Astrocyte (in vitro differentiated cells and primary cell): ENCODE measurements at regions not wholly inside any gene's neighbourhood (a gene's known extent, or its start where the extent isn't known, plus 50 kb on each side); places are given as distances from the start of the nearest gene placed in this dataset.

Experiments used
- DNase-seq: peaks from one replicate; pipeline ENCODE4 v3.0.0-alpha.2; 2010; ENCODE audit warnings: low read depth
- FAIRE-seq: peaks from 2 replicates; lab custom pipeline; 2011; peaks lifted over from hg19 to GRCh38; lab: Jason Lieb, UNC
- H2AFZ ChIP-seq: 2 replicates; pipeline ENCODE4 v1.6.0; 2012; ENCODE audit warnings: low read depth, low read length, inconsistent platforms
- H3K27ac ChIP-seq: 2 replicates; pipeline ENCODE4 v1.5.1; 2011; ENCODE audit warnings: low read depth, low read length, inconsistent platforms
- H3K27me3 ChIP-seq: 2 replicates; pipeline ENCODE4 v1.6.0; 2011; ENCODE audit warnings: low read length, inconsistent platforms; ENCODE audit not compliant: insufficient read depth
- H3K36me3 ChIP-seq: 2 replicates; pipeline ENCODE4 v1.5.1; 2011; ENCODE audit warnings: low read length, inconsistent platforms; ENCODE audit not compliant: insufficient read depth
- H3K4me1 ChIP-seq: 2 replicates; pipeline ENCODE4 v1.5.1; 2011; ENCODE audit warnings: low read length, inconsistent platforms; ENCODE audit not compliant: insufficient read depth
- H3K4me2 ChIP-seq: 2 replicates; pipeline ENCODE4 v1.6.0; 2012; ENCODE audit warnings: low read length, inconsistent platforms
- H3K4me3 ChIP-seq: 2 replicates; pipeline ENCODE4 v1.5.1; 2011; ENCODE audit warnings: low read depth, mild to moderate bottlenecking, low read length, inconsistent platforms; ENCODE audit not compliant: insufficient read depth
- H3K79me2 ChIP-seq: 2 replicates; pipeline ENCODE4 v1.6.0; 2012; ENCODE audit warnings: mild to moderate bottlenecking, low read length, inconsistent platforms; ENCODE audit not compliant: insufficient read depth
- H3K9ac ChIP-seq: 2 replicates; pipeline ENCODE4 v1.6.0; 2012; ENCODE audit warnings: mild to moderate bottlenecking, low read length, inconsistent platforms
- H3K9me3 ChIP-seq: 2 replicates; pipeline ENCODE4 v1.5.1; 2012; ENCODE audit warnings: low read depth, mild to moderate bottlenecking, low read length, inconsistent platforms; ENCODE audit not compliant: insufficient read depth
- H4K20me1 ChIP-seq: 2 replicates; pipeline ENCODE4 v1.6.0; 2012; ENCODE audit warnings: low read length, inconsistent platforms; ENCODE audit not compliant: insufficient read depth
- H3K27ac Mint-ChIP-seq: one replicate; pipeline ENCODE4 v1.8.0; 2021; ENCODE audit warnings: mild to moderate bottlenecking, mixed read lengths; ENCODE audit not compliant: unreplicated experiment
- H3K27me3 Mint-ChIP-seq: one replicate; pipeline ENCODE4 v1.8.0; 2021; ENCODE audit warnings: low read depth, mixed read lengths; ENCODE audit not compliant: unreplicated experiment
- H3K36me3 Mint-ChIP-seq: one replicate; pipeline ENCODE4 v1.8.0; 2021; ENCODE audit warnings: low read depth, mixed read lengths; ENCODE audit not compliant: unreplicated experiment
- H3K4me1 Mint-ChIP-seq: one replicate; pipeline ENCODE4 v1.8.0; 2021; ENCODE audit warnings: low read depth, mixed read lengths; ENCODE audit not compliant: unreplicated experiment
- H3K4me3 Mint-ChIP-seq: one replicate; pipeline ENCODE4 v1.8.0; 2021; ENCODE audit warnings: mild to moderate bottlenecking, moderate library complexity, mixed read lengths; ENCODE audit not compliant: unreplicated experiment
- H3K9me3 Mint-ChIP-seq: one replicate; pipeline ENCODE4 v1.8.0; 2021; ENCODE audit warnings: mild to moderate bottlenecking, mixed read lengths; ENCODE audit not compliant: unreplicated experiment
- EZH2 ChIP-seq: IDR thresholded peaks from 2 replicates; pipeline ENCODE4 v1.6.1; 2012; ENCODE audit warnings: mild to moderate bottlenecking, low read length, inconsistent platforms; ENCODE audit not compliant: insufficient read depth
- TF ChIP-seq, protein P1 (sequence below): IDR thresholded peaks from 2 replicates; pipeline ENCODE4 v1.5.1; 2011; ENCODE audit warnings: low read depth, mild to moderate bottlenecking, inconsistent platforms, low read length, moderate library complexity; ENCODE audit not compliant: insufficient read depth

DNA sequence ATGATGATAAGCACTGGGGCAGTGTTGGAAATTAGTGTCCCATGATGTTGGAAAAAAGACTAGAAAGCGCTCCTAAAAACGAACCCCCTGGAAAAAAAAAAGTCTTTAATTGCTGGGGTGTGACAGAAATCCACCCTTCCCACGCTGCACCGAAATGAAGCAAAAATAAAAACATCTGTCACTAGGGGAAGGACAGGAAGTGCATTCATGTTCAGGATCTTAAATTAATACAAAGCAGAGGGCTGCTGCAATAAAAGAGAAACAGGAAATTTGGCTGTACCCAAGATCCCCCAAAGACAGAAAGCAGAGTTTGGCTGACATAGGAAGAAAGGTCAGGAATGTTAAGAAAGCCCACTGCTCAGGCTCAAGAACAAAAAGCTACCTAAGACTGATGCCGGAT lies 333.9 kb downstream of the TBC1D32 start:
- Histone ChIP-seq H3K4me2 (no peak overlapping the region), H3K9me3 (no peaks in the 10 kb centered on the region), H3K27me3 (no peaks in the 10 kb centered on the region), H4K20me1 (no peaks in the 10 kb centered on the region), H2AFZ (no peak overlapping the region), H3K36me3 (no peaks in the 10 kb centered on the region), H3K9ac (no peak overlapping the region), H3K4me3 (no peak overlapping the region), H3K27ac (no peak overlapping the region), H3K4me1 (no peaks in the 10 kb centered on the region), H3K79me2 (no peaks in the 10 kb centered on the region)
- Mint-ChIP-seq H3K4me3 (no peak overlapping the region), H3K36me3 (no peaks in the 10 kb centered on the region), H3K4me1 (no peaks in the 10 kb centered on the region), H3K9me3 (no peaks in the 10 kb centered on the region), H3K27me3 (no peaks in the 10 kb centered on the region), H3K27ac (no peak overlapping the region)
- DNase-seq (no peak), FAIRE-seq (no peak)
- no peak for TF ChIP-seq EZH2
- TF ChIP-seq, protein P1, sequence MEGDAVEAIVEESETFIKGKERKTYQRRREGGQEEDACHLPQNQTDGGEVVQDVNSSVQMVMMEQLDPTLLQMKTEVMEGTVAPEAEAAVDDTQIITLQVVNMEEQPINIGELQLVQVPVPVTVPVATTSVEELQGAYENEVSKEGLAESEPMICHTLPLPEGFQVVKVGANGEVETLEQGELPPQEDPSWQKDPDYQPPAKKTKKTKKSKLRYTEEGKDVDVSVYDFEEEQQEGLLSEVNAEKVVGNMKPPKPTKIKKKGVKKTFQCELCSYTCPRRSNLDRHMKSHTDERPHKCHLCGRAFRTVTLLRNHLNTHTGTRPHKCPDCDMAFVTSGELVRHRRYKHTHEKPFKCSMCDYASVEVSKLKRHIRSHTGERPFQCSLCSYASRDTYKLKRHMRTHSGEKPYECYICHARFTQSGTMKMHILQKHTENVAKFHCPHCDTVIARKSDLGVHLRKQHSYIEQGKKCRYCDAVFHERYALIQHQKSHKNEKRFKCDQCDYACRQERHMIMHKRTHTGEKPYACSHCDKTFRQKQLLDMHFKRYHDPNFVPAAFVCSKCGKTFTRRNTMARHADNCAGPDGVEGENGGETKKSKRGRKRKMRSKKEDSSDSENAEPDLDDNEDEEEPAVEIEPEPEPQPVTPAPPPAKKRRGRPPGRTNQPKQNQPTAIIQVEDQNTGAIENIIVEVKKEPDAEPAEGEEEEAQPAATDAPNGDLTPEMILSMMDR, result no peak

DNA sequence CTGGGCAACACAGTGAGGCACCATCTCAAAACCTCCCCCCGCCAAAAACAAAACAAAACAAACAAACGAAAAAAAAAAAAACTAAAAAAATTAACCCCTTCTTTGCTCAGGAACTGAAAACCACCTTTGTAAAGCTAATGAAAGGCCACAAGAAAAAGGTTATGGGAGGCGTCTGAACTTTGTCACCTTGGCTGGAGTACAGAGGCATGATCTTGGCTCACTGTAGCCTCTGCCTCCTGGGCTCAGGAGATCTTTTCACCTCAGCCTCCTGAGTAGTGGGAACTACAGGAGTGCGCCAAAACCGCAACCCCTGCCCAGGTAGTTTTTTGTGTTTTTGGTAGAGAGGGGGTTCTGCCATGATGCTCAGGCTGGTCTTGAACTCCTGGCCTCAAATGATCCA lies 337.9 kb downstream of the TBC1D32 start:
- FAIRE-seq (no peak), DNase-seq (no peak)
- no peaks in the 10 kb centered on the region for H3K9me3 Mint-ChIP-seq
- H3K27ac Mint-ChIP-seq, result no peak overlapping the region
- no peaks in the 10 kb centered on the region for H3K4me1 Mint-ChIP-seq
- H3K4me3 Mint-ChIP-seq, result no peak overlapping the region
- H3K9ac ChIP-seq, result no peak overlapping the region
- H3K79me2 ChIP-seq, result no peaks in the 10 kb centered on the region
- no peaks in the 10 kb centered on the region for H3K36me3 ChIP-seq
- no peak overlapping the region for H3K4me3 ChIP-seq
- H3K4me2 ChIP-seq, result no peak overlapping the region
- H3K9me3 ChIP-seq, result no peaks in the 10 kb centered on the region
- no peak overlapping the region for H3K27ac ChIP-seq
- H4K20me1 ChIP-seq, result no peaks in the 10 kb centered on the region
- no peaks in the 10 kb centered on the region for H3K27me3 Mint-ChIP-seq
- no peak overlapping the region for H2AFZ ChIP-seq
- H3K36me3 Mint-ChIP-seq, result no peaks in the 10 kb centered on the region
- no peaks in the 10 kb centered on the region for H3K4me1 ChIP-seq
- no peaks in the 10 kb centered on the region for H3K27me3 ChIP-seq
- TF ChIP-seq, protein P1, result no peak
- no peak for TF ChIP-seq EZH2

- H3K4me1 ChIP-seq, result no peaks in the 10 kb centered on the region
- no peak for DNase-seq
- FAIRE-seq, result no peak
- no peak overlapping the region for H3K9ac ChIP-seq
- no peaks in the 10 kb centered on the region for H4K20me1 ChIP-seq
- no peak overlapping the region for H3K27ac ChIP-seq
- no peak overlapping the region for H3K4me2 ChIP-seq
- Mint-ChIP-seq H3K9me3 (no peaks in the 10 kb centered on the region), H3K27me3 (no peaks in the 10 kb centered on the region), H3K36me3 (no peaks in the 10 kb centered on the region), H3K4me1 (no peaks in the 10 kb centered on the region), H3K27ac (no peak overlapping the region), H3K4me3 (no peak overlapping the region)
- no peaks in the 10 kb centered on the region for H3K27me3 ChIP-seq
- TF ChIP-seq EZH2, result no peak
- TF ChIP-seq, protein P1, result no peak
- H3K79me2 ChIP-seq, result no peaks in the 10 kb centered on the region
- H3K36me3 ChIP-seq, result no peaks in the 10 kb centered on the region
- no peak overlapping the region for H2AFZ ChIP-seq
- H3K4me3 ChIP-seq, result no peak overlapping the region
- H3K9me3 ChIP-seq, result no peaks in the 10 kb centered on the region
Measured at GRCh38 chr6:120994573-120994967, 339.7 kb downstream of the TBC1D32 start.
